ENCODE measurements at regions not wholly inside any gene's neighbourhood (a gene's known extent, or its start where the extent isn't known, plus 50 kb on each side); places are given as distances from the start of the nearest gene placed in this dataset.

DNA sequence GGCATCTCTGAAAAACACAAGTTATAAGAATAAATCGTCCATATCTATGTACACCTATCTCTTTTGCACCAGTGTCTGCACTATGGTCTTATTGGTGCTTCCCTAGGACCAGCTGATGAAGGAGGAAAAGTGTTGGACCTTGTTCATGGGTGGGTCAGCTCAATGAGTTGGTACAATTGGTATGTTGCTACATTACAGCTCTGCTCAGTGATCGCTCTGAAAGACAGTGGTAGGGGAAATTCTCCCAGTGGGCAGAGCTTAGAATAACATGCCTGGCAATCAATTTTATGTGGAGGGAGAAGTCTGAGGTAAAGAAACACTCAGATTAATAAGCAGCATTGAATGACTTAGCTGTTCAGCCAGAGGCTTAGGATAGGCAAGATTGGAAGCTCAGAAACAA, 138.7 kb upstream of the KL start:
- Histone ChIP-seq H3K4me3 (no peak overlapping the region), H3K9me3 (no peaks in the 10 kb centered on the region), H3K4me1 (no peaks in the 10 kb centered on the region), H3K9ac (ENCODE audit: low read depth in 2 of 2, low read length in 2 of 2) (no peak overlapping the region), H3K27me3 (no peaks in the 10 kb centered on the region), H3K27ac (no peak overlapping the region), H3K36me3 (no peaks in the 10 kb centered on the region)
- TF ChIP-seq, protein P1, sequence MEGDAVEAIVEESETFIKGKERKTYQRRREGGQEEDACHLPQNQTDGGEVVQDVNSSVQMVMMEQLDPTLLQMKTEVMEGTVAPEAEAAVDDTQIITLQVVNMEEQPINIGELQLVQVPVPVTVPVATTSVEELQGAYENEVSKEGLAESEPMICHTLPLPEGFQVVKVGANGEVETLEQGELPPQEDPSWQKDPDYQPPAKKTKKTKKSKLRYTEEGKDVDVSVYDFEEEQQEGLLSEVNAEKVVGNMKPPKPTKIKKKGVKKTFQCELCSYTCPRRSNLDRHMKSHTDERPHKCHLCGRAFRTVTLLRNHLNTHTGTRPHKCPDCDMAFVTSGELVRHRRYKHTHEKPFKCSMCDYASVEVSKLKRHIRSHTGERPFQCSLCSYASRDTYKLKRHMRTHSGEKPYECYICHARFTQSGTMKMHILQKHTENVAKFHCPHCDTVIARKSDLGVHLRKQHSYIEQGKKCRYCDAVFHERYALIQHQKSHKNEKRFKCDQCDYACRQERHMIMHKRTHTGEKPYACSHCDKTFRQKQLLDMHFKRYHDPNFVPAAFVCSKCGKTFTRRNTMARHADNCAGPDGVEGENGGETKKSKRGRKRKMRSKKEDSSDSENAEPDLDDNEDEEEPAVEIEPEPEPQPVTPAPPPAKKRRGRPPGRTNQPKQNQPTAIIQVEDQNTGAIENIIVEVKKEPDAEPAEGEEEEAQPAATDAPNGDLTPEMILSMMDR (IDR thresholded peaks at IDR 0.05): no peak
- intact Hi-C loops (cut with DNase I): no loop called here
- no peak for DNase-seq

DNA sequence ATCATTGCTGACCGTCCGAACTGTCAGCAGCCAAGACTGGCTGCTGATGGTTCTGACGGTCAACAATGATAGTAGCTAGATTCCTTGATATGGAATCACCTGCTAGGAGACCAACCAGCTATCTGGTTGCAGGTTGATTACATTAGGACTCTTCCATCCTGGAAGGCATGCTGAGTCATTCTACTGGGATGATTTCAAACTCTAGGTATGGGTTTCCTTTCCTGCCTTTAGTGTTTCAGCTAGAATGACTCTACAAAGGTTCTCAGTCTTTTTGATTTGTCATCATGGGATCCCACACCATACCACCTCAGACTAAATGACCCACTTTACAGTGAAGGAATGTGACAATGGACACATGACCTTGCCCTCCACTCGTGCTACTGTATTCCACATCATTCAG, 138.1 kb upstream of the KL start:
- Histone ChIP-seq H3K27ac (no peak overlapping the region), H3K36me3 (no peaks in the 10 kb centered on the region), H3K27me3 (no peaks in the 10 kb centered on the region), H3K4me1 (no peaks in the 10 kb centered on the region), H3K9me3 (no peaks in the 10 kb centered on the region), H3K4me3 (no peak overlapping the region), H3K9ac (ENCODE audit: low read depth in 2 of 2, low read length in 2 of 2) (no peak overlapping the region)
- TF ChIP-seq, protein P1 (IDR thresholded peaks at IDR 0.05): no peak
- no peak for DNase-seq
- intact Hi-C loops (cut with DNase I): no loop called here

DNA sequence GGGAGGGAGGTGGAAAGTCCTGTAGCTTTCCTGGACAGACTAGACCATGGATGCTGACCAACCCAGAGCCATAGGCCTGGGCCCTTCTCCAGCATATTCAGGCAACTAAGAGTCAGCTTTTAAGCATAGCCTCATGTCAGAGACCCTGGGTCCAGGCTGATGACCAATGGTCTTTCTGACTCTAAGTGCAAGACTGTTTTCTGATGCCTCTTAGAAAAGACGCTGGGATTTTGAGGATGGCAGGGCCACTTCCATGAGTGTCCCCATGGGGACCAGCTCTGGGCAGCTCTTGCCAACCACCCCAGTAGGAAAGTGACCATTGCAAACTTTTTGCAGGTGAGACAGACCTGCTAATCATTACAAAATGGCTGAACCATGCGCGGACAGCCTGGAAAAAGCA, 135.6 kb upstream of the KL start:
- Histone ChIP-seq H3K36me3 (no peaks in the 10 kb centered on the region), H3K9me3 (no peaks in the 10 kb centered on the region), H3K4me3 (no peak overlapping the region), H3K27ac (no peak overlapping the region), H3K27me3 (no peaks in the 10 kb centered on the region), H3K9ac (ENCODE audit: low read depth in 2 of 2, low read length in 2 of 2) (no peak overlapping the region), H3K4me1 (no peaks in the 10 kb centered on the region)
- no peak for DNase-seq
- intact Hi-C loops (cut with DNase I): no loop called here
- TF ChIP-seq, protein P1 (IDR thresholded peaks at IDR 0.05): no peak

DNA sequence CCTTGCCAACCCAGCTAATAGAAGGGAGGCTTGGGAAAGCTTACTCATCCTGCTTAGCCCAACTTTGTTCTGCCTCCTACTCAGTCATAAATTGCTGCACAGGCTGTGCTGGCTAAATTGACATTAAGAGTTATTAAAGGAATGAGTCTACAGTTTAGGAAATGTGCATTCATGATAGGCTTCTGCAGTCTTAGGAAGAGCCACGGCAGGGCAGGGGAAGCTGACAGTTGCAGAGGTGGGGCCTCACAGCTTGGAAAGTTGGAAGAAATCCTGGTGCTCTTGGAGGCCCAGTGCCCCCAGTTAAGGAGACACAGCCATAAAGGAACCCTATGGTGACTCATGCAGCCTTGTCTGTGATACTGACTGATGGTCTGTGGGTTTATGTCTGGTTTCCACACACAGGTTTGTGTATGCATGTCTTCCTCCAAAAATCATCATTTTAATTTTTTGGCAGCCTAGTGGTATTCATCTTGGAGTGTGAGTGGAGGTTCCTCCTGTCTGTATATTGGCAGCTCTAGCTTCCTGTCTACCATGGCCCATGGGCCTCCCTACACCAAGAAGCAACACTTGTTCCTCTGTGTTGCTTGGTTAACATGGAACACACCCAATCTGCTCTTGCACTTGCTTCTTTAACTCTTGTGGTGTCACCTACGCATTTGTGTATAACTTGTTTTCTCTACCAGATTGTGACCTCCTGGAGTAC, 135.0 kb upstream of the KL start:
- H3K27ac ChIP-seq: no peak overlapping the region
- TF ChIP-seq, protein P1 (IDR thresholded peaks at IDR 0.05): no peak
- no peaks in the 10 kb centered on the region for H3K9me3 ChIP-seq
- H3K4me1 ChIP-seq: no peaks in the 10 kb centered on the region
- no peak overlapping the region for H3K9ac ChIP-seq (ENCODE audit: low read depth in 2 of 2, low read length in 2 of 2)
- no peak for DNase-seq
- no peaks in the 10 kb centered on the region for H3K36me3 ChIP-seq
- H3K27me3 ChIP-seq: no peaks in the 10 kb centered on the region
- intact Hi-C loops (cut with DNase I): no loop called here
- H3K4me3 ChIP-seq: no peak overlapping the region

DNA sequence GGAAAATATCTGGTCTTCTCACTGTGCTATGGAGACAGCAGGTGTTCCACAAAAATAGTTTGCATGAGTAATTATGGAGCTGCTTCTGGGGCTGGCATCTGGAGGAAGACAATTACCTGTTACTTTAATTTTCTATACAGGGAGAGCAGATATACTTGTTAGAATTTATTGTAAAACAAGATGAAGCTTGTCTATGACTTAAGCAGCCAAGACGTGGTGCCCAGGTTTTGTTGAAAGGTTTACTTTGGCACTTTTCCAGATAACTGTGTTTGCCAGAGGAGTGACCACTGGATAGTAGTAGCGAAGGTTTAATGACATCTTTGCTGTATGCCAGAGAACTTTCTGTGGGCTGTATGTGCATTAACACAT, 134.5 kb upstream of the KL start:
- Histone ChIP-seq H3K4me1 (no peaks in the 10 kb centered on the region), H3K27ac (no peak overlapping the region), H3K9me3 (no peaks in the 10 kb centered on the region), H3K27me3 (no peaks in the 10 kb centered on the region), H3K9ac (ENCODE audit: low read depth in 2 of 2, low read length in 2 of 2) (no peak overlapping the region), H3K4me3 (no peak overlapping the region), H3K36me3 (no peaks in the 10 kb centered on the region)
- TF ChIP-seq, protein P1 (IDR thresholded peaks at IDR 0.05): no peak
- intact Hi-C loops (cut with DNase I): no loop called here
- DNase-seq: no peak

Data from colonic mucosa (tissue), 4 donors.